ENCODE measurements at regions not wholly inside any gene's neighbourhood (a gene's known extent, or its start where the extent isn't known, plus 50 kb on each side); places are given as distances from the start of the nearest gene placed in this dataset.

GRCh38 chr4:94395562-94395961, 52.9 kb upstream of the HPGDS start:
- no peaks in the 10 kb centered on the region for H3K79me2 ChIP-seq (ENCODE audit: control insufficient read depth in 1 of 2, insufficient read depth in 2 of 2, low read length in 2 of 2)
- H3K27me3 ChIP-seq (replicated peaks in 1 of 4; ENCODE audit: control insufficient read depth in 3 of 4, extremely low read depth in 1 of 4, insufficient read depth in 3 of 4, low read length in 3 of 4): no peaks in the 10 kb centered on the region
- H3K79me1 ChIP-seq (ENCODE audit: low read depth, low read length): no peaks in the 10 kb centered on the region
- H2BK5ac ChIP-seq (ENCODE audit: low read depth, low read length): no peak overlapping the region
- 95% methylated on average over 1 of the region's 1 CpG; no CpG with 5 or more reads in 1 of the 2 experiments for WGBS, 2 experiments (ENCODE audit: extremely low coverage in 1 of 2, insufficient coverage in 1 of 2, insufficient read length in 1 of 2, insufficient replicate concordance in 2 of 2, low coverage in 1 of 2, low lambda C conversion rate in 2 of 2, missing lambda C conversion rate in 1 of 2)
- H3K4me1 ChIP-seq (replicated peaks in 1 of 4; ENCODE audit: control insufficient read depth in 3 of 4, insufficient read depth in 4 of 4, low read length in 3 of 4): no peaks in the 10 kb centered on the region
- POLR2A ChIA-PET (ENCODE audit: partially characterized antibody): no interaction called here
- no peak overlapping the region for H3K4me2 ChIP-seq (ENCODE audit: insufficient read depth in 1 of 2, low read depth in 2 of 2, low read length in 2 of 2)
- DNase-seq (ENCODE audit: low read depth in 1 of 2, low spot score in 2 of 2) (no peak), FAIRE-seq (no peak)
- no peaks in the 10 kb centered on the region for H3K9me3 ChIP-seq (ENCODE audit: insufficient read depth in 2 of 2, low read depth in 1 of 2, low read length in 1 of 2)
- no peak overlapping the region for H3K18ac ChIP-seq (ENCODE audit: extremely low read depth, low read length)
- no peak overlapping the region for H3K4ac ChIP-seq (replicated peaks; ENCODE audit: insufficient read length, low read depth, low read length)
- no peak overlapping the region for H3K56ac ChIP-seq (replicated peaks; ENCODE audit: insufficient read length, low read depth, low read length)
- H3K27ac ChIP-seq (ENCODE audit: low read depth, low read length): no peak overlapping the region
- no peaks in the 10 kb centered on the region for H3K23me2 ChIP-seq (ENCODE audit: low read depth, low read length)
- H4K20me1 ChIP-seq (replicated peaks in 1 of 2; ENCODE audit: control insufficient read depth in 1 of 2, insufficient read depth in 2 of 2, low read length in 2 of 2): no peaks in the 10 kb centered on the region
- H2BK20ac ChIP-seq (ENCODE audit: low read length): no peak overlapping the region
- no peak overlapping the region for H3K14ac ChIP-seq (ENCODE audit: insufficient read length)
- no peak overlapping the region for H4K91ac ChIP-seq (replicated peaks; ENCODE audit: insufficient read length, low read length)
- H2BK12ac ChIP-seq (ENCODE audit: low read depth, low read length): no peak overlapping the region
- no peak overlapping the region for H2AFZ ChIP-seq (ENCODE audit: low read length)
- H3K36me3 ChIP-seq (ENCODE audit: control insufficient read depth in 2 of 4, insufficient read depth in 4 of 4, low read length in 3 of 4): no peaks in the 10 kb centered on the region
- H4K8ac ChIP-seq (ENCODE audit: extremely low read depth, insufficient read depth, low read length): no peak overlapping the region
- H2AK5ac ChIP-seq (ENCODE audit: low read depth, low read length): no peak overlapping the region
- no peak overlapping the region for H4K5ac ChIP-seq (ENCODE audit: insufficient read length, low read depth, low read length)
- H2BK15ac ChIP-seq (ENCODE audit: low read length): no peak overlapping the region
- no peak overlapping the region for H3K9ac ChIP-seq (replicated peaks in 1 of 4; ENCODE audit: extremely low read depth in 1 of 4, low read depth in 3 of 4, low read length in 3 of 4)
- H3K23ac ChIP-seq (ENCODE audit: insufficient read length): no peak overlapping the region
- H2BK120ac ChIP-seq (replicated peaks; ENCODE audit: low read depth, low read length): no peak overlapping the region
- CTCF ChIA-PET (ENCODE audit: partially characterized antibody): interaction anchor here (1.5 to 2.3 kb wide), 2 partner anchors 11 to 12 kb away, joined by 3 to 7 read pairs; no protein-coding TSS in a partner anchor
- no peak overlapping the region for H3K4me3 ChIP-seq (ENCODE audit: extremely low read depth in 1 of 4, insufficient read depth in 2 of 4, low read depth in 3 of 4, low read length in 4 of 4)
- TF ChIP-seq ATF2 (IDR thresholded peaks at IDR 0.05; ENCODE audit: low read length) (no peak), SIX5 (IDR thresholded peaks at IDR 0.05; ENCODE audit: low read depth, low read length) (no peak), BRCA1 (IDR thresholded peaks at IDR 0.05; ENCODE audit: low read depth, low read length) (no peak), RBBP5 (IDR thresholded peaks at IDR 0.05; ENCODE audit: borderline replicate concordance, low read depth, low read length) (no peak), KDM1A (IDR thresholded peaks at IDR 0.05; ENCODE audit: borderline replicate concordance, low read length) (no peak), GABPA (IDR thresholded peaks at IDR 0.05; ENCODE audit: borderline replicate concordance, insufficient read depth, low read length) (no peak), BCL11A (IDR thresholded peaks at IDR 0.05; ENCODE audit: low read depth in 2 of 2, low read length in 2 of 2) (no peak)

All from H1 (cell line).